GM19328 (cell line): ENCODE measurements at regions not wholly inside any gene's neighbourhood (a gene's known extent, or its start where the extent isn't known, plus 50 kb on each side); places are given as distances from the start of the nearest gene placed in this dataset.
A peak's percentile ranks its signal among the peaks of the same experiment; 100 is the strongest.
"Not testable (repeated sequence)": the region's sequence is repeated elsewhere in the genome, so short reads cannot be mapped to it uniquely, and the experiment has no call there.

Source experiments
- ATAC-seq: cut with Tn5 transposase; IDR thresholded peaks from one replicate; pipeline ENCODE4 v1.9.1; 2021; ENCODE audit warnings: mild to moderate bottlenecking, moderate library complexity; ENCODE audit not compliant: unreplicated experiment

- not testable (repeated sequence) for ATAC-seq
Measured at GRCh38 chr1:144516172-144516571, 54.7 kb upstream of the NBPF15 start.

- not testable (repeated sequence) for ATAC-seq
Measured at GRCh38 chr1:144516906-144517305, 55.4 kb upstream of the NBPF15 start.

GRCh38 chr1:144518439-144518838, 57.0 kb upstream of the NBPF15 start:
- not testable (repeated sequence) for ATAC-seq

GRCh38 chr1:144519528-144520189, 58.2 kb upstream of the NBPF15 start:
- not testable (repeated sequence) for ATAC-seq

- peak; percentile 57 for ATAC-seq
Measured at GRCh38 chr1:144523661-144524407, 62.4 kb upstream of the NBPF15 start.

- not testable (repeated sequence) for ATAC-seq
Measured at GRCh38 chr1:144532156-144532607, 60.5 kb upstream of the PPIAL4F start.

- not testable (repeated sequence) for ATAC-seq
Measured at GRCh38 chr1:144533480-144533879, 59.2 kb upstream of the PPIAL4F start.

- not testable (repeated sequence) for ATAC-seq
Measured at GRCh38 chr1:144534286-144534685, 58.4 kb upstream of the PPIAL4F start.

GRCh38 chr1:144536677-144537076, 56.0 kb upstream of the PPIAL4F start:
- ATAC-seq, result not testable (repeated sequence)

GRCh38 chr1:144537234-144537633, 55.5 kb upstream of the PPIAL4F start:
- not testable (repeated sequence) for ATAC-seq

GRCh38 chr1:144538736-144539135, 54.0 kb upstream of the PPIAL4F start:
- not testable (repeated sequence) for ATAC-seq

GRCh38 chr1:144539191-144539960, 53.3 kb upstream of the PPIAL4F start:
- not testable (repeated sequence) for ATAC-seq
